ENCODE measurements at regions not wholly inside any gene's neighbourhood (a gene's known extent, or its start where the extent isn't known, plus 50 kb on each side); places are given as distances from the start of the nearest gene placed in this dataset.

DNA sequence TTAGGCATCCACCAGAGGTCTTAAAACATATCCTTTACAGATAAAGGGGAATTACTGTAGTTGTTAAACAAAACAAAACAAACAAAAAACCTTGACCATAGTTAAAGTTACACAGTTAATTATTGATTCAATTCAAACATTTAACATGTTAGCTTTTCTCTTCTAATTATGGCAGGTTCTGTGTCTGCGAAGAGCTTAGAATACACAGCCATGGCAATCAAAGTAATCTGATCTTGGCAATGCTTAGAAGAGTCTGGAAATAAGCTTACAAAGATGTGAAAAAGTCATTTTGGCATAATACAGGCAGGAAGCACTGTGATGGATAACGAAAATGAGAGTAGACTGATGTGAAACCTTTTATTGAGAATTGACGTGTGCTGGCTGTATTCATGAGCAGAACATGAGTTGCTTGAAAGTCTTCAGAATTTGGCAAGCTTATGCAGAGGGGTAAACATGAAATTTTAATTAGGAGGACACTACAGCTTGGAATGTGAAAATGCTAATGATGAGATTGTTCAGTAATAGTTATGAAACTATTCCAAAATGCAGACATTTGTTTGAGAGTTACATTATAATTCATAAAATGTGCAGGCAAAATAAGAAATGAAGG, 629.6 kb downstream of the FSCB start:
- TF ChIP-seq, protein P1, sequence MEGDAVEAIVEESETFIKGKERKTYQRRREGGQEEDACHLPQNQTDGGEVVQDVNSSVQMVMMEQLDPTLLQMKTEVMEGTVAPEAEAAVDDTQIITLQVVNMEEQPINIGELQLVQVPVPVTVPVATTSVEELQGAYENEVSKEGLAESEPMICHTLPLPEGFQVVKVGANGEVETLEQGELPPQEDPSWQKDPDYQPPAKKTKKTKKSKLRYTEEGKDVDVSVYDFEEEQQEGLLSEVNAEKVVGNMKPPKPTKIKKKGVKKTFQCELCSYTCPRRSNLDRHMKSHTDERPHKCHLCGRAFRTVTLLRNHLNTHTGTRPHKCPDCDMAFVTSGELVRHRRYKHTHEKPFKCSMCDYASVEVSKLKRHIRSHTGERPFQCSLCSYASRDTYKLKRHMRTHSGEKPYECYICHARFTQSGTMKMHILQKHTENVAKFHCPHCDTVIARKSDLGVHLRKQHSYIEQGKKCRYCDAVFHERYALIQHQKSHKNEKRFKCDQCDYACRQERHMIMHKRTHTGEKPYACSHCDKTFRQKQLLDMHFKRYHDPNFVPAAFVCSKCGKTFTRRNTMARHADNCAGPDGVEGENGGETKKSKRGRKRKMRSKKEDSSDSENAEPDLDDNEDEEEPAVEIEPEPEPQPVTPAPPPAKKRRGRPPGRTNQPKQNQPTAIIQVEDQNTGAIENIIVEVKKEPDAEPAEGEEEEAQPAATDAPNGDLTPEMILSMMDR (IDR thresholded peaks at IDR 0.05) = no peak
- TF ChIP-seq EZH2 (IDR thresholded peaks at IDR 0.05; ENCODE audit: borderline replicate concordance, insufficient read depth, low read depth, low read length, poor library complexity, severe bottlenecking) = no peak

All from B cell (primary cell).